Fibroblast of lung (primary cell): ENCODE measurements at regions not wholly inside any gene's neighbourhood (a gene's known extent, or its start where the extent isn't known, plus 50 kb on each side); places are given as distances from the start of the nearest gene placed in this dataset.

ENCODE experiments used
- EZH2 ChIP-seq: IDR thresholded peaks from 2 replicates; pipeline ENCODE4 v1.5.1; 2012; ENCODE audit warnings: low read length, control low read depth, mild to moderate bottlenecking; ENCODE audit errors: missing control alignments
- TF ChIP-seq, protein P1 (sequence below), 2 donors: IDR thresholded peaks in 1 of 2; conservative IDR thresholded peaks in 1 of 2; 1 replicate in 1 of 2; 2 replicates in 1 of 2; pipeline ENCODE4 v1.5.1; 2011 to 2012; ENCODE audit warnings: low read length in 2 of 2, control low read depth in 1 of 2, inconsistent platforms in 1 of 2, low read depth in 1 of 2, mild to moderate bottlenecking in 1 of 2

DNA sequence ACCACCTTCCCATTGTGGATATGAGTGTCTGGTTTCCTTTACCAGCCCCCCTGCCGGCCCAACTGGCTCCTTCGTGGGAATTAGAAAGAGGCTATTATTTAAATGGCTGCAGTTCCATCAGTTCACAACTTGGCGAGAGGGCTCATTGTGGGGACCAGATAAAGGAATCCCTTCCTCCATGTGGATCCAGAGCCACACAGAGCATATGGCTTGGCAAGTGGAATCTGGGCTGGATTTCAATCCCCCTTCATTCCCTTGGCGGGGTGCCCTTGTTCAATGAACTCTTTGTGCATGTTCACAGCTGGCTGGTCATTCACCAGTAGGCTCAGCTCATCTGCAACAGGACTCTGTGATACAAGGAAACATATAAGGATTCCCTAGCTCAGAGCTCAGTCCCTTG lies 140.6 kb downstream of the OPN5 start:
- TF ChIP-seq, protein P1, sequence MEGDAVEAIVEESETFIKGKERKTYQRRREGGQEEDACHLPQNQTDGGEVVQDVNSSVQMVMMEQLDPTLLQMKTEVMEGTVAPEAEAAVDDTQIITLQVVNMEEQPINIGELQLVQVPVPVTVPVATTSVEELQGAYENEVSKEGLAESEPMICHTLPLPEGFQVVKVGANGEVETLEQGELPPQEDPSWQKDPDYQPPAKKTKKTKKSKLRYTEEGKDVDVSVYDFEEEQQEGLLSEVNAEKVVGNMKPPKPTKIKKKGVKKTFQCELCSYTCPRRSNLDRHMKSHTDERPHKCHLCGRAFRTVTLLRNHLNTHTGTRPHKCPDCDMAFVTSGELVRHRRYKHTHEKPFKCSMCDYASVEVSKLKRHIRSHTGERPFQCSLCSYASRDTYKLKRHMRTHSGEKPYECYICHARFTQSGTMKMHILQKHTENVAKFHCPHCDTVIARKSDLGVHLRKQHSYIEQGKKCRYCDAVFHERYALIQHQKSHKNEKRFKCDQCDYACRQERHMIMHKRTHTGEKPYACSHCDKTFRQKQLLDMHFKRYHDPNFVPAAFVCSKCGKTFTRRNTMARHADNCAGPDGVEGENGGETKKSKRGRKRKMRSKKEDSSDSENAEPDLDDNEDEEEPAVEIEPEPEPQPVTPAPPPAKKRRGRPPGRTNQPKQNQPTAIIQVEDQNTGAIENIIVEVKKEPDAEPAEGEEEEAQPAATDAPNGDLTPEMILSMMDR (conservative IDR thresholded peaks at IDR 0.05 in 1 of 2, IDR thresholded peaks at IDR 0.05 in 1 of 2; ENCODE audit: low read depth in 1 of 2, low read length in 2 of 2) = no peak
- TF ChIP-seq EZH2 = no peak
